Immature natural killer cell (primary cell): ENCODE measurements at regions not wholly inside any gene's neighbourhood (a gene's known extent, or its start where the extent isn't known, plus 50 kb on each side); places are given as distances from the start of the nearest gene placed in this dataset.

ENCODE experiments used
- DNase-seq, 3 donors: peaks; one replicate each; pipeline ENCODE4 v3.0.0; 2022; ENCODE audit warnings: mixed read lengths in 1 of 3
- H3K27ac Mint-ChIP-seq, 6 donors: one replicate each; pipeline ENCODE4 v1.8.0; 2020; ENCODE audit warnings: mixed read lengths in 6 of 6, mild to moderate bottlenecking in 5 of 6, inconsistent platforms in 4 of 6, moderate library complexity in 3 of 6
- H3K27me3 Mint-ChIP-seq, 3 donors: one replicate each; pipeline ENCODE4 v1.8.0; 2020 to 2021; ENCODE audit warnings: low read depth in 3 of 3, mild to moderate bottlenecking in 3 of 3, mixed read lengths in 3 of 3, moderate library complexity in 3 of 3, inconsistent platforms in 1 of 3
- H3K36me3 Mint-ChIP-seq, 3 donors: one replicate each; pipeline ENCODE4 v1.8.0; 2020; ENCODE audit warnings: mixed read lengths in 3 of 3, inconsistent platforms in 2 of 3, mild to moderate bottlenecking in 2 of 3
- H3K4me1 Mint-ChIP-seq, 2 donors: one replicate each; pipeline ENCODE4 v1.8.0; 2020; ENCODE audit warnings: inconsistent platforms in 2 of 2, mild to moderate bottlenecking in 2 of 2, mixed read lengths in 2 of 2, moderate library complexity in 1 of 2
- H3K4me3 Mint-ChIP-seq, 5 donors: one replicate each; pipeline ENCODE4 v1.8.0; 2020; ENCODE audit warnings: mild to moderate bottlenecking in 5 of 5, mixed read lengths in 5 of 5, inconsistent platforms in 3 of 5, moderate library complexity in 3 of 5
- H3K9me3 Mint-ChIP-seq, 6 donors: one replicate each; pipeline ENCODE4 v1.8.0; 2020; ENCODE audit warnings: mild to moderate bottlenecking in 6 of 6, mixed read lengths in 6 of 6, inconsistent platforms in 4 of 6, moderate library complexity in 3 of 6

GRCh38 chr2:51256736-51257135 is 224.8 kb upstream of the NRXN1 start:
- Mint-ChIP-seq H3K36me3 (peaks cover 0 to 3% (median 0%) of the 10 kb centered on the region in 3 donors), H3K27me3 (no peaks in the 10 kb centered on the region), H3K4me1 (no peaks in the 10 kb centered on the region), H3K4me3 (no peak overlapping the region), H3K9me3 (peaks cover 12 to 66% (median 30%) of the 10 kb centered on the region in 6 donors), H3K27ac (no peak overlapping the region)
- DNase-seq = no peak

- Mint-ChIP-seq H3K36me3 (peaks cover 0 to 3% (median 0%) of the 10 kb centered on the region in 3 donors), H3K27ac (no peak overlapping the region), H3K27me3 (peaks cover 0 to 2% (median 0%) of the 10 kb centered on the region in 3 donors), H3K9me3 (peaks cover 6 to 53% (median 23%) of the 10 kb centered on the region in 6 donors), H3K4me1 (no peaks in the 10 kb centered on the region), H3K4me3 (no peak overlapping the region)
- DNase-seq = no peak
These were observed 219.4 kb upstream of the NRXN1 start for GRCh38 chr2:51251356-51251755.

- Mint-ChIP-seq H3K4me3 (no peak overlapping the region), H3K9me3 (peaks cover 1 to 33% (median 8%) of the 10 kb centered on the region in 6 donors), H3K36me3 (no peaks in the 10 kb centered on the region), H3K27me3 (peaks cover 0 to 2% (median 0%) of the 10 kb centered on the region in 3 donors), H3K4me1 (no peaks in the 10 kb centered on the region), H3K27ac (no peak overlapping the region)
- DNase-seq = no peak
These were observed 215.4 kb upstream of the NRXN1 start for GRCh38 chr2:51247252-51247805.

GRCh38 chr2:51243892-51244535 is 212.1 kb upstream of the NRXN1 start:
- H3K36me3 Mint-ChIP-seq = no peaks in the 10 kb centered on the region
- no peak overlapping the region for H3K4me3 Mint-ChIP-seq
- DNase-seq = no peak
- peaks cover 1 to 33% (median 7%) of the 10 kb centered on the region in 6 donors for H3K9me3 Mint-ChIP-seq
- H3K4me1 Mint-ChIP-seq = no peaks in the 10 kb centered on the region
- no peak overlapping the region for H3K27ac Mint-ChIP-seq
- H3K27me3 Mint-ChIP-seq = no peaks in the 10 kb centered on the region

- Mint-ChIP-seq H3K4me3 (no peak overlapping the region), H3K27ac (no peak overlapping the region)
These were observed 205.8 kb upstream of the NRXN1 start for GRCh38 chr2:51237626-51238271.

GRCh38 chr2:51232027-51232426 is 200.1 kb upstream of the NRXN1 start:
- Mint-ChIP-seq H3K36me3 (peaks cover 0 to 4% (median 0%) of the 10 kb centered on the region in 3 donors), H3K9me3 (peaks cover 12 to 48% (median 33%) of the 10 kb centered on the region in 6 donors), H3K27ac (no peak overlapping the region), H3K4me1 (no peaks in the 10 kb centered on the region), H3K4me3 (no peak overlapping the region), H3K27me3 (peaks cover 0 to 2% (median 2%) of the 10 kb centered on the region in 3 donors)
- DNase-seq = no peak

More at GRCh38 chr2:51237626-51238271, 205.8 kb upstream of the NRXN1 start:
- Mint-ChIP-seq H3K27me3 (peaks cover 0 to 2% (median 0%) of the 10 kb centered on the region in 3 donors), H3K9me3 (peaks cover 7 to 45% (median 26%) of the 10 kb centered on the region in 6 donors), H3K36me3 (peaks cover 0 to 4% (median 0%) of the 10 kb centered on the region in 3 donors), H3K4me1 (no peaks in the 10 kb centered on the region)
- no peak for DNase-seq

- Mint-ChIP-seq H3K36me3 (peaks cover 0 to 4% (median 0%) of the 10 kb centered on the region in 3 donors), H3K9me3 (peaks cover 18 to 48% (median 32%) of the 10 kb centered on the region in 6 donors), H3K4me1 (no peaks in the 10 kb centered on the region), H3K27me3 (peaks cover 0 to 2% (median 2%) of the 10 kb centered on the region in 3 donors), H3K4me3 (no peak overlapping the region), H3K27ac (no peak overlapping the region)
- no peak for DNase-seq
These were observed 199.1 kb upstream of the NRXN1 start for GRCh38 chr2:51231071-51231470.

GRCh38 chr2:51225377-51225776 is 193.4 kb upstream of the NRXN1 start:
- Mint-ChIP-seq H3K4me1 (no peaks in the 10 kb centered on the region), H3K4me3 (no peak overlapping the region), H3K27me3 (peaks cover 0 to 2% (median 0%) of the 10 kb centered on the region in 3 donors), H3K36me3 (peaks cover 0 to 7% (median 0%) of the 10 kb centered on the region in 3 donors), H3K27ac (no peak overlapping the region), H3K9me3 (peaks cover 13 to 40% (median 28%) of the 10 kb centered on the region in 6 donors)
- DNase-seq = no peak

- peaks cover 0 to 2% (median 0%) of the 10 kb centered on the region in 3 donors for H3K27me3 Mint-ChIP-seq
- peaks cover 13 to 41% (median 31%) of the 10 kb centered on the region in 6 donors for H3K9me3 Mint-ChIP-seq
- H3K4me3 Mint-ChIP-seq = no peak overlapping the region
- no peak for DNase-seq
- peaks cover 0 to 7% (median 0%) of the 10 kb centered on the region in 3 donors for H3K36me3 Mint-ChIP-seq
- H3K27ac Mint-ChIP-seq = no peak overlapping the region
- no peaks in the 10 kb centered on the region for H3K4me1 Mint-ChIP-seq
These were observed 192.9 kb upstream of the NRXN1 start for GRCh38 chr2:51224790-51225189.

GRCh38 chr2:51222106-51222505 is 190.2 kb upstream of the NRXN1 start:
- Mint-ChIP-seq H3K36me3 (peaks cover 0 to 11% (median 0%) of the 10 kb centered on the region in 3 donors), H3K9me3 (peaks cover 18 to 47% (median 34%) of the 10 kb centered on the region in 6 donors), H3K27ac (no peak overlapping the region), H3K4me1 (no peaks in the 10 kb centered on the region), H3K27me3 (no peaks in the 10 kb centered on the region), H3K4me3 (no peak overlapping the region)
- DNase-seq = no peak

- peaks cover 11 to 51% (median 26%) of the 10 kb centered on the region in 6 donors for H3K9me3 Mint-ChIP-seq
- H3K4me3 Mint-ChIP-seq = no peak overlapping the region
- H3K27me3 Mint-ChIP-seq = no peaks in the 10 kb centered on the region
- peaks cover 0 to 11% (median 0%) of the 10 kb centered on the region in 3 donors for H3K36me3 Mint-ChIP-seq
- H3K27ac Mint-ChIP-seq = no peak overlapping the region
- no peak for DNase-seq
- no peaks in the 10 kb centered on the region for H3K4me1 Mint-ChIP-seq
These were observed 188.7 kb upstream of the NRXN1 start for GRCh38 chr2:51220606-51221005.

GRCh38 chr2:51220080-51220479 is 188.1 kb upstream of the NRXN1 start:
- H3K4me3 Mint-ChIP-seq = no peak overlapping the region
- peaks cover 8 to 51% (median 26%) of the 10 kb centered on the region in 6 donors for H3K9me3 Mint-ChIP-seq
- H3K4me1 Mint-ChIP-seq = no peaks in the 10 kb centered on the region
- H3K27me3 Mint-ChIP-seq = no peaks in the 10 kb centered on the region
- no peak overlapping the region for H3K27ac Mint-ChIP-seq
- H3K36me3 Mint-ChIP-seq = peaks cover 0 to 11% (median 0%) of the 10 kb centered on the region in 3 donors
- no peak for DNase-seq

- no peak for DNase-seq
- Mint-ChIP-seq H3K27ac (no peak overlapping the region), H3K9me3 (peaks cover 5 to 45% (median 25%) of the 10 kb centered on the region in 6 donors), H3K4me3 (no peak overlapping the region), H3K36me3 (peaks cover 0 to 11% (median 0%) of the 10 kb centered on the region in 3 donors), H3K4me1 (no peaks in the 10 kb centered on the region), H3K27me3 (no peaks in the 10 kb centered on the region)
These were observed 187.5 kb upstream of the NRXN1 start for GRCh38 chr2:51219468-51219867.

- Mint-ChIP-seq H3K36me3 (peaks cover 0 to 4% (median 0%) of the 10 kb centered on the region in 3 donors), H3K27me3 (no peaks in the 10 kb centered on the region), H3K4me1 (no peaks in the 10 kb centered on the region), H3K4me3 (no peak overlapping the region), H3K9me3 (peaks cover 5 to 40% (median 19%) of the 10 kb centered on the region in 6 donors), H3K27ac (no peak overlapping the region)
- no peak for DNase-seq
These were observed 186.1 kb upstream of the NRXN1 start for GRCh38 chr2:51218047-51218446.
